ENCODE measurements at regions not wholly inside any gene's neighbourhood (a gene's known extent, or its start where the extent isn't known, plus 50 kb on each side); places are given as distances from the start of the nearest gene placed in this dataset.

DNA sequence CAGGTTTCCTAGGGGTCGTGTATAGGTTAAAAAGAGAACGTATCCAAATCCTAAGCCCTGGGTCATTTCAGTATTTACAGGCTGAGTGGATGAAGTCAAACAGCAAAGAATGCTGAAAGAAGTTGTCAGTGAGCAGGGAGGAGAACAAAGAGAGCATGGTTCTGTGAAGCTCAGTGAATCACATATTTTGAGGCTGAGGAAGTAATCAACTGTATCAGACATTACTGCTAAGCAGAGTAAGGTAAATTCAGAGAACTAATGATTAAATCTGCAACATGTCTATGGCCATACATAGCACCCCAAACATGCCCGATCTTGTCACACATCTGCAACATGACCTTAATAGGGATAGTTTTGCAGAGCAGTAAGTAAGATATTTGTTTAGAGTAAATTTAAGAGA, 1130.3 kb downstream of the RAPGEF2 start:
- Histone ChIP-seq H3K4me3 (no peak overlapping the region), H3K27me3 (replicated peaks; ENCODE audit: insufficient read depth) (no peaks in the 10 kb centered on the region), H3K4me1 (ENCODE audit: control insufficient read depth in 1 of 2, low read depth in 2 of 2) (no peaks in the 10 kb centered on the region), H3K9me3 (no peaks in the 10 kb centered on the region), H3K27ac (no peak overlapping the region), H3K36me3 (no peaks in the 10 kb centered on the region)
- DNase-seq (ENCODE audit: low spot score) (no peak), ATAC-seq (ENCODE audit: insufficient number of reproducible peaks, low FRiP score, low read depth) (no peak)
- TF ChIP-seq, protein P1, sequence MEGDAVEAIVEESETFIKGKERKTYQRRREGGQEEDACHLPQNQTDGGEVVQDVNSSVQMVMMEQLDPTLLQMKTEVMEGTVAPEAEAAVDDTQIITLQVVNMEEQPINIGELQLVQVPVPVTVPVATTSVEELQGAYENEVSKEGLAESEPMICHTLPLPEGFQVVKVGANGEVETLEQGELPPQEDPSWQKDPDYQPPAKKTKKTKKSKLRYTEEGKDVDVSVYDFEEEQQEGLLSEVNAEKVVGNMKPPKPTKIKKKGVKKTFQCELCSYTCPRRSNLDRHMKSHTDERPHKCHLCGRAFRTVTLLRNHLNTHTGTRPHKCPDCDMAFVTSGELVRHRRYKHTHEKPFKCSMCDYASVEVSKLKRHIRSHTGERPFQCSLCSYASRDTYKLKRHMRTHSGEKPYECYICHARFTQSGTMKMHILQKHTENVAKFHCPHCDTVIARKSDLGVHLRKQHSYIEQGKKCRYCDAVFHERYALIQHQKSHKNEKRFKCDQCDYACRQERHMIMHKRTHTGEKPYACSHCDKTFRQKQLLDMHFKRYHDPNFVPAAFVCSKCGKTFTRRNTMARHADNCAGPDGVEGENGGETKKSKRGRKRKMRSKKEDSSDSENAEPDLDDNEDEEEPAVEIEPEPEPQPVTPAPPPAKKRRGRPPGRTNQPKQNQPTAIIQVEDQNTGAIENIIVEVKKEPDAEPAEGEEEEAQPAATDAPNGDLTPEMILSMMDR (IDR thresholded peaks at IDR 0.05), result no peak

GRCh38 chr4:160235285-160235684, 1132.4 kb downstream of the RAPGEF2 start:
- H3K4me1 ChIP-seq (ENCODE audit: control insufficient read depth in 1 of 2, low read depth in 2 of 2), result no peaks in the 10 kb centered on the region
- H3K36me3 ChIP-seq, result no peaks in the 10 kb centered on the region
- H3K4me3 ChIP-seq, result no peak overlapping the region
- H3K27ac ChIP-seq, result no peak overlapping the region
- H3K9me3 ChIP-seq, result no peaks in the 10 kb centered on the region
- no peaks in the 10 kb centered on the region for H3K27me3 ChIP-seq (replicated peaks; ENCODE audit: insufficient read depth)
- TF ChIP-seq, protein P1 (IDR thresholded peaks at IDR 0.05), result no peak
- DNase-seq (ENCODE audit: low spot score) (no peak), ATAC-seq (ENCODE audit: insufficient number of reproducible peaks, low FRiP score, low read depth) (no peak)

DNA sequence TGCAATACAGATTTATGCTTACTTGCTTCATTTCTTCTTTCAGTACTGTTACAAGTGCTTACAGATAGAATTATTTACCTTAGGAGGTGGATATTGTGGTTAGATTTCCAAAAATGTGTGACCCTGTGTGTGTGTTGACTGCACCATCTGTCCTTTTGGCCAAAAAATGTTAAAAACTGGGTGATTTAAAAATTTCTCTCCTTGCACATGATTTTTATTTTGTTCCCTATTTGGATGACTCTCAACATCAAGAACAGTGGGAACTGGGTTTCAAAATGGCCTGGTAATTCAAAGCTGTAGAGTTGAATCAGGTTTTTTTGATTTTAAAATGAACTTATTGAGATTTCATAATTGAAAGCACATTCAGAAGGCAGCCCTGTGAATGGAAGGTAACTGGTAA, 1132.9 kb downstream of the RAPGEF2 start:
- Histone ChIP-seq H3K4me1 (ENCODE audit: control insufficient read depth in 1 of 2, low read depth in 2 of 2) (no peaks in the 10 kb centered on the region), H3K4me3 (no peak overlapping the region), H3K27ac (no peak overlapping the region), H3K9me3 (no peaks in the 10 kb centered on the region), H3K27me3 (replicated peaks; ENCODE audit: insufficient read depth) (no peaks in the 10 kb centered on the region), H3K36me3 (no peaks in the 10 kb centered on the region)
- DNase-seq (ENCODE audit: low spot score) (no peak), ATAC-seq (ENCODE audit: insufficient number of reproducible peaks, low FRiP score, low read depth) (no peak)
- TF ChIP-seq, protein P1 (IDR thresholded peaks at IDR 0.05), result no peak

DNA sequence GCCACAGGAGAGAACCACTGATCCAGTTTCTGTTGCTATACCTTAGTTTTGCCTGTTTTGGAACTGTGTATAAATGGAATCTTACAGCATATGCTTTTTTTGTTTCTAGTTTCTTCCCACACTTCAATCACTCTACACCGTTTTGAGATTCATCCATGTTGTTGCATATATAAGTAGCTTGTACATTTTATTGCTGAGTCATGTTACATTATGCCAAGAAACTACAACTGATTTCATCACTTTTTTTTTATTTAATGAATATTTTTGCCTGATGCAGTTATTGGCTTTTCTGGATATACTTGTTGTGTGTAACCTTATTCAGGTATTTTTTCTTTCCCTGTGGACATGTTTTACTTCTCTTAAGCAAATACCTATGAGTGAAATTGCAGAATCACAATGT, 1135.9 kb downstream of the RAPGEF2 start:
- H3K27ac ChIP-seq, result no peak overlapping the region
- H3K36me3 ChIP-seq, result no peaks in the 10 kb centered on the region
- no peak for DNase-seq (ENCODE audit: low spot score)
- H3K4me1 ChIP-seq (ENCODE audit: control insufficient read depth in 1 of 2, low read depth in 2 of 2), result no peaks in the 10 kb centered on the region
- ATAC-seq (ENCODE audit: insufficient number of reproducible peaks, low FRiP score, low read depth), result no peak
- no peaks in the 10 kb centered on the region for H3K27me3 ChIP-seq (replicated peaks; ENCODE audit: insufficient read depth)
- H3K9me3 ChIP-seq, result no peaks in the 10 kb centered on the region
- TF ChIP-seq, protein P1 (IDR thresholded peaks at IDR 0.05), result no peak
- H3K4me3 ChIP-seq, result no peak overlapping the region

GRCh38 chr4:160247091-160247656, 1144.3 kb downstream of the RAPGEF2 start:
- TF ChIP-seq, protein P1 (IDR thresholded peaks at IDR 0.05), result no peak
- Histone ChIP-seq H3K9me3 (no peaks in the 10 kb centered on the region), H3K4me1 (ENCODE audit: control insufficient read depth in 1 of 2, low read depth in 2 of 2) (no peaks in the 10 kb centered on the region), H3K36me3 (no peaks in the 10 kb centered on the region), H3K4me3 (no peak overlapping the region), H3K27me3 (replicated peaks; ENCODE audit: insufficient read depth) (no peaks in the 10 kb centered on the region), H3K27ac (no peak overlapping the region)
- DNase-seq (ENCODE audit: low spot score) (no peak), ATAC-seq (ENCODE audit: insufficient number of reproducible peaks, low FRiP score, low read depth) (no peak)

Measured in thoracic aorta (tissue), 2 donors.